Testis (tissue), 2 donors: ENCODE measurements at regions not wholly inside any gene's neighbourhood (a gene's known extent, or its start where the extent isn't known, plus 50 kb on each side); places are given as distances from the start of the nearest gene placed in this dataset.

ENCODE experiments used
- POLR2A ChIP-seq: fragments of 450-650 bp; IDR thresholded peaks from one replicate; pipeline ENCODE4 v1.6.1; 2017; ENCODE audit warnings: antibody characterized with exemption, mild to moderate bottlenecking, moderate library complexity
- TF ChIP-seq, protein P1 (sequence below), 3 experiments: fragments of 450-650 bp in 2 of 3; fragments of 200-600 bp in 1 of 3; sonication (generic) in 1 of 3; IDR thresholded peaks; one replicate each; pipeline ENCODE4 v1.5.1; 2016 to 2019; ENCODE audit warnings: antibody characterized with exemption in 3 of 3, mild to moderate bottlenecking in 2 of 3, moderate library complexity in 1 of 3

DNA sequence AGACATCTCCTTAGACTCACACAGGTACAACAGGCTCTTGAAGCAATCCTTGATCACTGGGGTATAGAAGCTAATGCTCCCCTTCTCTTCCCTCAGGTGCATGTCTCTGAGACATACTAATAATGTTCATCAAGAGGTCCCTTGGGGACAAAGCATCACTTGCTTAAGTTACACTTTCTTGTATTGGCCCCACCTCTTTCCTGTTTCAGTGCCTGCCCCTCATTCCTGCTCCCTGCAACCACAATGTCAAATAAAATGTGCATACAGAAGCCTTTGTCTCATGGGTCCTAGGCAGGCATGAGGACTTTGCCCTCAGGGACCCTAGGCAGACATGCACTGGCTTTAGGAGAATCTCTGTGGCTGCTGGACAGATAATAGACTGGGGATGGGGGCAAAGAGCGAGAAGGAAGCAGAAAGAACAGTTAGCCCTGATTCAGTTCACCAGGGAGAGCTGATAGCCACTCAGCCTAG lies 175.0 kb upstream of the NPY start:
- TF ChIP-seq, protein P1, sequence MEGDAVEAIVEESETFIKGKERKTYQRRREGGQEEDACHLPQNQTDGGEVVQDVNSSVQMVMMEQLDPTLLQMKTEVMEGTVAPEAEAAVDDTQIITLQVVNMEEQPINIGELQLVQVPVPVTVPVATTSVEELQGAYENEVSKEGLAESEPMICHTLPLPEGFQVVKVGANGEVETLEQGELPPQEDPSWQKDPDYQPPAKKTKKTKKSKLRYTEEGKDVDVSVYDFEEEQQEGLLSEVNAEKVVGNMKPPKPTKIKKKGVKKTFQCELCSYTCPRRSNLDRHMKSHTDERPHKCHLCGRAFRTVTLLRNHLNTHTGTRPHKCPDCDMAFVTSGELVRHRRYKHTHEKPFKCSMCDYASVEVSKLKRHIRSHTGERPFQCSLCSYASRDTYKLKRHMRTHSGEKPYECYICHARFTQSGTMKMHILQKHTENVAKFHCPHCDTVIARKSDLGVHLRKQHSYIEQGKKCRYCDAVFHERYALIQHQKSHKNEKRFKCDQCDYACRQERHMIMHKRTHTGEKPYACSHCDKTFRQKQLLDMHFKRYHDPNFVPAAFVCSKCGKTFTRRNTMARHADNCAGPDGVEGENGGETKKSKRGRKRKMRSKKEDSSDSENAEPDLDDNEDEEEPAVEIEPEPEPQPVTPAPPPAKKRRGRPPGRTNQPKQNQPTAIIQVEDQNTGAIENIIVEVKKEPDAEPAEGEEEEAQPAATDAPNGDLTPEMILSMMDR (IDR thresholded peaks at IDR 0.05): no peak
- no peak for TF ChIP-seq POLR2A
